ENCODE measurements at regions not wholly inside any gene's neighbourhood (a gene's known extent, or its start where the extent isn't known, plus 50 kb on each side); places are given as distances from the start of the nearest gene placed in this dataset.
"Not testable (repeated sequence)": the region's sequence is repeated elsewhere in the genome, so short reads cannot be mapped to it uniquely, and the experiment has no call there.

DNA sequence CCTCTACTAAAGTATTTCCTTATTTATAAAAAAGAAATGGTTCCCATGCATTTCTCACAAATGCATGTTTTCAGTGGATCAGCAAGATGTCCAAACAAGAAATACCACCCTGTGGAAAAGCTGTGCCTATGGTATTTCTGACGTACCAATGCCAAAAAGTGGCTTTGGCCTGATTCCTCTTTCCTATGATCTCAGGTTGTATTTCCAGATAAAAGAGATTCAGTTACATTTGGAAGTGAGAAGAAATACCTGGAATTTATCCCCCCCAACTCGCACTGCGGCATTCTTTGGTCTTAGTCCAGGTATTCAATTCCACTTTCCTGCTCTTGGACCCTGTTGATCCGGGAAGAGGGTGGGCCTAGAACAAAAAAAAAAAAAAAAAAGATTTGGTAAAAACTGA, 815.9 kb upstream of the FRG1 start:
- no peak for DNase-seq

DNA sequence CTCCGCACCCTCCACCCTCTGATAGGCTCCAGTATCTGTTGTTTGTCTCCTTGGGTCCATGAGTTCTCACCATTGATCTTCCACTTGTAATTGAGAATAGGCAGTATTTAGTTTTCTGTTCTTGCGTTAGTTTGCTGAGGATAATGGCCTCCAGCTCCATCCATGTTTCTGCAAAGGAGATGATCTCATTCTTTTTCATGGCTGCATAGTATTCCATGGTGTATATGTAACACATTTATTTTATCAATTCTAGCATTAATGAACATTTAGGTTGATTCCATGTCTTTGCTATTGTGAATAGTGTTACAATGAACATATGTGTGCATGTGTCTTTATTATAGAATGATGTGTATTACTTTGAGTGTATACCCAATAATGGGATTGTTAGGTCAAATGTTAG, 814.6 kb upstream of the FRG1 start:
- no peak for DNase-seq

DNA sequence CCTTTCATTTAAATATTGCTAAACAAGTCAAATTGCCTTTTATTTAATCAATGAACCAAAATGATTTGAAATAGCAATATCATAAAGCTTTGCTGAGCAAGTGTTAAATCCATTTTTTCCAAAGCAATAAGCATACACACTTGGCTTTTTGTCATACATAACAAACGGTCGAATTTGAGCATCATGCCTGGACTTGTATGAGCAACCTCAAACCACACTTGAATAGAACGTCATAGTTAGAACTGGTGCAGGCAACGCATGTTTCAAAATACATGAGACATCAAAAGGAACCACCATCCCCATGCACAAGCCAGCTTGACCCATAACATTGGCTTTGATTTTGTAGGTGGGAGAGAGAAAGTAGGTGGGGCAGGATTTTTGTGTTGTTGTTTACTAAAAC, 812.3 kb upstream of the FRG1 start:
- DNase-seq, result no peak

DNA sequence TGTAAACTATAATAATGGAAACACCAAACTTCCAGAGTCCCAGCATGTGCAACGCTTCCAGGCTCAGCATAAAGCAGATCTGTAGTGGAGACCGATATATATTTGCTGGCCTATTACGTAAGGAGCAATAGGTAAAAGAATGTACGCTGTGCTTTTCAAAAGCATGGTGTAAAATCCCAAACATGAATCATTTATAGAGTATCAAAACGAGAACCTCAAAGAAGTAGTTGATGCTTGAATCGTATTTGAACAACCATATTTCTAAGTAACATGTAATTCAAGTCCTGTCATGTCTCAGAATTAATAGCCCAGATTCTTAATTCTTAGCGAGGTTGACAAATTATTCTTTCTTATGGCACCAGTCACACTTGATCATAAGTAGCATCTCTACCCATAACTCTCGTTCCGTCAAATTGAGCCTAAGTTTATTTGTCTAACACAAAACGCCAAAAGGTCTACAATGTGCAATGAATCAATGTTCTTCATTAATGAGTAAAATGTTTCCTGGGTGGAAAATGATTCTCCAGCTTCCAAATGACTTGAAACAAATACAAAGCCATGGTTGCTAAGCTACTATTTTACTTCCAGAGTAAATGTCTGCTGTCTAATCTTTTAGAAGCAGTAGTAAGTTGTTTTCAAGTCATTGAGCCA, 811.5 kb upstream of the FRG1 start:
- no peak for DNase-seq

DNA sequence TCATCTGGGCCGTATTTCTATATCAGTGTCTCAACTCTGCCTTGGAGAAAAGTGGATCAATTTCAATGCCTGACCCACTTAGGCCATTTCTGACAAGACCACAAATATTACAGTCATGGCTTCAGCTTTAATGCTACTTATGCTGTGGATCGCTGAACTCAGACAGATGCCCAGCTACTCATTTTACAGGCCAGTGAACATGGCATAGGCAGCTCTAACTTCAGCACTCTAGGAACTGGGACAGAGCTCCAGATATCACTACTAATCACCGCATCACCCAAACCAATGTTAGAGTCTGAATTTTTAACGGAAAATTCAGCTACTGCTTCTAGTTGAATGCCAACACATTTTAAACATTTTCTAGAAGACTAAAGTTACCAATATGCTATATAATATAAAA, 809.6 kb upstream of the FRG1 start:
- no peak for DNase-seq

DNA sequence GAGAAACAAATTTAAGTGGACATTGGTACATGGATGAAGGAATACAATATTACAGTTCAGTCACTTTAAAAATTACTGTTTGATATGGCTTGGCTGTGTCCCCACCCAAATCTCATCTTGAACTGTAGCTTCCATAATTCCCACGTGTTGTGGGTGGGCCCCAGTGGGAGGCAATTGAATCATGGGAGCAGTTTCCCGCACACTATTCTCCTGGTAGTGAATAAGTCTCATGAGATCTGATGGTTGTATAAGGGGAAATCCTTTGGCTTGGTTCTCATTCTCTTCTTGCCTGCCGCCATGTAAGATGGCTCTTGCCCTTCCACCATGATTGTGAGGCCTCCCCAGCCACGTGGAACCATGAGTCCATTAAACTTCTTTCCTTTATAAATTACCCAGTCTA, 804.2 kb upstream of the FRG1 start:
- DNase-seq, result no peak

DNA sequence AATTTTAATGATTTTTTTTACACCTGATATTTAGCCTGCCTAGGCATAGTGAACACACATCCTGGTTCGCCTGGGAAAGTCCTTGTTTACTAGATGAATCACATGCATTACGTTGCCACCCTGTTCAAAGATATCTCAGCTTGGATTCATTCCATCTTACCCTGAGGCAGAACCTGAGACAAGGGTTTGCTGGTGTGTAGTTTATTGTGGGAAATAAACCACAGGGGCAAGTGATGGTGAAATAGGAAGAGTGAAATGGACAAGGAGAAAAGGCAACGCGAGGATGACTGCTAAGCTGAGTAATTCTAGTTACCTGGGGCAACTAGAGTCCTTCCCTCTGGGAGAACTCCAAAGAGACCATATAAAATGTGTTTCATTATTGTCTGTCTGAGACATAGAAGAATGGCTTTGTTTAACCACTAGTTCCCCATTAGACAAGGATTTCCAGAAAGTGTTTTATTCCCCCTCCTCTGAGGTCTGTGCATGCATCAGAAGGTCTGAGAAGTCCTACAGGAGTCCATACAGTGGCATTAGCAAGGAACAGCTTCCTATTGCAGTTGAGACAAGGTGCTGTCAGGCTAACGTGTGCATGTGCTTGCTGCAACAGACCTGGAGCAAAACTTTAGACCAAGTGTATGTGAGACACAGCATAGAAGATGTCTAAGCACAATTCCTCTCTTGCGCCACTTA, 797.3 kb upstream of the FRG1 start:
- no peak for DNase-seq

DNA sequence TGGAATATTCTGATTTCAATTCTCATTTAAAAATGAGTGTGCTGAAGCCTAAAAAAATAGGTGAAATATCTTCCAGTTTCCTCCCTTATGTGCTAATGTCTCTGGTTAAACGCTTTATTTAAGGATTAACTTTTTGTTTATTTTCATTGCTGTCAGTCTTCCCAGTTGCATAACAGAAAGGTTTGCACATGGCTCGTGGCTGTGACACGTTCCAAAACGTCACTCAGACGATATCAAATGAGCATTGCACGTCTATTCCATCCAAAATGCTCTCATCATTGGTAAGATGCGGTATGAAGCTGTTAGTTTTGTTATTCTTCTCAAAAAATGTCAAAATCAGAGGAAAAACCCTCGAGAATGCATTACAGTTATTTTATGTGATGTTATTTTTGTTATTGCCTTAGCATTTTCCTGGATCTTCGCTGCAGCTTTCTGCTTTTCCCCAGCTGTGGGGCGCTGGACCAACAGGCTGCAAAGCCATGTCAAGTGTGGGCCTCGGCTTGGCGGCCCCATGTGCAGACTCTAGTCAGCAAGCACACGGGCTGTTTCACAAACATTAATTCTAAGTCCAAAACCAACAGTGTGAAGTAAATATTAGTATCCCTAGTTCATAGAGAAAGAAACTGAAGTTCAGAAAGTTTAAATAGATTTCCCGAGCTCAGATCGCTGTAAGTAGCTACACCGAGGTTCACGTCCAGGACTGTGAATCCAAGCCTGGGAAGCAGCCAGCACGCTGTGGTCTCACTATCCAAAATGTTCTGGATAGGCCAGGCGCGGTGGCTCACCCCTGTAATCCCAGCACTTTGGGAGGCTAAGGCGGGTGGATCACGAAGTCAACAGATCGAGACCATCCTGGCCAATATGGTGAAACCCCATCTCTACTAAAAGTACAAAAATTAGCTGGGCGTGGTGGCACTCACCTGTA, 793.4 kb upstream of the FRG1 start:
- DNase-seq, result no peak

DNA sequence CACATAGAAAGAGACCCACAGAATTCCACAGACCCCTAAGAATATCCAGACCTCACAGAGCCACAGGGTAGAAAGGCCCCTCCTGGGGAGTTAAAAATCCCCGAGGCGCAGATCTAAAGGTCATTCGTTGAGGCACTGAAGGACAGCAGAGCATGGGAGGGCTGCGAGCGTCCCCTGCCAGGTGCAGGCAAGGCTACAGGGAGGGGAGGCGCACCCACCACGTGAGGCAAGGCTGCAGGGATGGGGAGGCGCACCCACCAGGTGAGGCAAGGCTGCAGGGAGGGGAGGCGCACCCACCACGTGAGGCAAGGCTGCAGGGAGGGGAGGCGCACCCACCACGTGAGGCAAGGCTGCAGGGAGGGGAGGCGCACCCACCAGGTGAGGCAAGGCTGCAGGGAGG, 785.6 kb upstream of the FRG1 start:
- DNase-seq, result not testable (repeated sequence)

DNA sequence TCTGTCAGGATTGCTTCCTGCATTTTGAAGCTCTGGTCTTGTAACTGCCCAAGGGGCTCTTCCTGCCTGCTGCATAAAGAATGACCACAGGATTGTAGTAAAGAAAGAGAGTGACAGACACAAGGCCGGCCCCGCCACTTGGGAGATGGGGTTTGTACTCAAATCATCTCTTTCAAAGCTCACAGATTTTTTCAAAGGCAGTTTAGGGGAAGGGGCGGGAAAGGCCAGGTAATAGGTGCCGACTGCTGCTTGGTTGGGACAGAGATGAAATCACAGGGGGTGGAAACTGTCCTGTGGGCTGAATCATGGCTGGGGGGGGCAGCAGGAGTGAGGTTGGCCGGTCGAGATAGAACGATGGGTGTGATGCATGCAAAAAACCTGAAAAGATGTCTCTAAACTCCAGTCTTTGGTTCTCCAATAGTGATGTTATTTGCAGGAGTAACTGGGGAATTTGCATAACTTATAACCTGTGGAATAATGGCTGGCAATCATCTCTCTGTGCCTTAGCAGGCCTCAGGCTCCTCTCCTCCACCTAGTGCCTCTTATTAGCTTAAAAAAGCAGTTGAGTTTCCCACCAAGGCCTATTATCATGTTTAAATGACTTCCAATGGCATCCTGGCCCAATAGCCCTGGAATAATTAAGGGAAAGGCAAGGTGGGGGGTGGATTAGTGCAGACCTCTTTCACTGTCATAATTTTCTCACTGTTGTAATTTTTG, 778.4 kb upstream of the FRG1 start:
- DNase-seq, result no peak

DNA sequence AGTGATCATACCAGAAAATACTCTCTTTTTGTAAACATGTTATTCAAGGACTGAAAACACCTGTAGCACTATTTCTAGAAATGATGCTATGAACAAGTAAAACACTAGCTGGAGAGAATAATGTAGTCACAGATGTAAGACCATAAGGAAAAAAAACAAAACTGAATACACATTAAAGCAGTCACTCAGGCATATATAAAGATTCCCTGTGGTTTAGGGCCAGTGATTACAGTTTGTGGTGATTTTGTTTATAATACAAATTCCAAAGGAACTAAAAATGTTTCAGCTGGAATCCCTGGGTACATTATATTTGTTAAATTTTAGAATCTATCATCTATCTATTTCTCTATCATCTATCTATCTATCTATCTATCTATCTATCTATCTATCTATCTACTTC, 777.8 kb upstream of the FRG1 start:
- no peak for DNase-seq

DNA sequence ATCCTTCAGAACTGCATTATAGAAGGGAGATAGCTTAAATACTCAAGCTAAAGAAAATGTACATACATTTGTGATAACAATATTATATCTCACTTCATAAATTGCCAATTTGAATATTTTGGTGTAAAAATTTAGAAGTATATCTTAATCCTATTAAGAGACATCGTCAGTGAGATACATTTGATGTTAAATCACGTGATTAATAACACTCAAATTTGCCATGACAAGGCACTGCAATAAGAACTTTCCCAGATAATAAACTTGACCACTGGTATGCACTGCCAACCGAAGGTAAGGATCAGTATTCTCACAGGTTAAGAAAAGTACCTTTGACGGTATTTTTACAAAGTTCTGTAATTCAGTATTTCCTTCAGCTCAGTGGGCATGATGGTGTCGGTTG, 764.7 kb upstream of the FRG1 start:
- no peak for DNase-seq

DNA sequence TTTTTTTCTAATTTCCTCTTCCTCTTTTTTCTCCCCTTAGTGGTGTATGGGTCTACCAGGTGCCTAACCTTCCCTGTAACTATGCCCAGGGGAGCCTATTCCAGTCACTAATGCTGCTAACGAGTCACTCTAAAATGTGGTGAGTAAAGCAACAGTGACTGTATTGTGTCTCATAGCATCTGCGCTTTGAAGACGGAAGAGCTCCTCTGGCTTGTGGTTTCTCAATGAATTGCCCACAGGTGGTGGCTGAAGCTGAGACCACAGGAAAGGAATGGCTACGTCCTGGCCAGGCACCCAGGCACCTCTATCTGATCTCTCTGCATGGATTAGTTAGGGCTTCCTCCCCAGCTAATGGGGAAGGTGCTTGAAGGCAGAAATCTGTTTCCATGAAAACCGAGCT, 763.5 kb upstream of the FRG1 start:
- DNase-seq, result no peak

DNA sequence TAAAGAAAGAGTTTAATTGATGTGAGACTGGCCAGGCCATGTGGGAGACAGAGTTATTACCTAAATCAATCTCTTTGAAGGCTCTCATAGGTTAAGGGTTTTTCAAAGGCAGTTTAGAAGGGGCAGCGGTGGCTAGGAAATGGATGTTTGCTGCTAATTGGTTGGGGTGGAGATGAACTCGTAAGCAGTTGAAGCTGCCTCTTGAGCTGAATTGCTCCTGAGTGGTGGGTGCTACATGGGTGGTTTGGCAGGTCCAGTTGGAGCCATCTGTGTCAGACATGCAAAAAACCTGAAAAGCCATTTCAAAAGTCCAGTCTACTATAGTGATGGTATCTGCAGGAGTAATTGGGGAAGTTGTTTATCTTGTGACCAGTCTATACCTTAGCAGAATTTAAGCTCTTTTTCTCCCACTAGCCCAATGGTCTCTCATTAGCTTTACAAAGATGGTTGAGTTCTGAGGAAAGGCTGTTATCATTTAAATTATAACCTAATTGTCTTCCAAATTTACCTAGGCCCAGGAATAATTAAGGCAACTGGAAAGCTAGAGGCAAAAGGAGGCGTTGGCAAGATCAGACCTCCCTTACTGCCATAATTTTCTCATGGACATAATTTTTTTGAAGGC, 762.4 kb upstream of the FRG1 start:
- no peak for DNase-seq

DNA sequence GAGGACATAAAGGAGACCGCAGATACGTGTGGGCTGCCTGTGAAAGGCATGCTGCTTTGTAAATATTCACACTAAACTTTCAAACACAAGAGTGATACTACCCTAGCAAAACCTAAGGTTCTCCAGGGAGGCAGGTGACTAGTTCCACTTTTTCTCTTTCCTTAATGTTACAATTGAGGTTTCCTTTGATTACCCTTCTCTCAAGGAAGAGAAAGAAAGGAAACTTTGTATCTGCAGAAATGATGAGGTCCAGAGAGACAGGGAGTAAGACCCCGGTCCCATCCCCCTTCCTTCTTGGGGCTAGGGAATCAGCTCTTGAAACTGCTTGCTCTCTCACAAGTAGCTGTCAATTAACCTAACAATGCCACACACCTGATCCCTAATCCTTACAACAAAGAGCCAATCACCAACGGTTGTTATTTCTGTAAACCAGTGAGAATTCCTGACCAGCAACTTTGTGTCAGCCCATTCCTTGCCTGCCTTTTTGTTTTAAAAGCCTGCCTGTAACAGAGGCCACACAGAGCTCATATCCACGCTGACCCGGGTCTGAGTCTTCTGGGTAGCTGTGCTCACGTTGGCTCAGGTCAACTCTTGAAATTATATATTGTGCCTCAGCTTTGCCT, 754.8 kb upstream of the FRG1 start:
- no peak for DNase-seq

DNA sequence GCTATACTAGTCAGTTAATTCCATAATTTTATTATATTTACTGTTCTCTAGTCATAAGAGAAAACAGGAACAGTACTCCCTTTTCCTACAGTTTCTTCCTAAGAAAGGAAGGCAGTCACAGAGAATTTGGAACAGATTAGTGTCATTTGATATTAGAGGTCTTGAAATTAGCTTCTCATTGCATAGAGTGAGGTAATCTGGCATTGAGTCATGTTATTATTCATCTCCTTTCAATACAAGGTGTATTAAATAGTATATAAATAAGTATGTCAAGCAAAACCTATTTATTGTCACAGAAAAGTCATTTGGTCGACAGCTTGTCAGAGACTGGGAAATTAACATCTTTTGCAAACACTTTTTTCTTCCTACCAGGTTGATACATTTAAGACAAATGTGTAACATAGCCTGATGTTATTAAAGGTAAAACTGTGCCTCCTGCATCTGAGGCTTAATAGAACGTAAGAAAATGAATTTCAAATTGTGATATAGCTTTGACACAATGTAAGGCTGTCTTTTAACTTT, 753.1 kb upstream of the FRG1 start:
- DNase-seq, result no peak

DNA sequence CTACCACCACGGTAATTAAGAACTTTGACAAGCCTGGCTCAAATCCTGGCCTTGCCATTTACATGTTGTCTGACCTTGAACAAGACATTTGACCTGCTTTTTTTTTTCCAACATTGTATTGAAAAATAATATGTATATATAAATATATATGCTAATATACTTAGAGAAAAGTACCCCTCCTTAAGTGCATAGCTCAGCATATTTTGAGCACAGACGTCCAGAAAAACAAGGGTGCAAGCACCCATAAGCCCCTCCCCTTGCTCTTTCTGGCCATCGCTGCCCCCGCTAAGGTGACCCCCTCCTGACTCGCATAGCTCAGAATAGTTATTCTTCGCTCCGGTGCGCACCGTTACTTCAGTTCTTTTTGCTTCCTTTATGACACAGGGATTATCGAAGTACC, 742.0 kb upstream of the FRG1 start:
- no peak for DNase-seq

DNA sequence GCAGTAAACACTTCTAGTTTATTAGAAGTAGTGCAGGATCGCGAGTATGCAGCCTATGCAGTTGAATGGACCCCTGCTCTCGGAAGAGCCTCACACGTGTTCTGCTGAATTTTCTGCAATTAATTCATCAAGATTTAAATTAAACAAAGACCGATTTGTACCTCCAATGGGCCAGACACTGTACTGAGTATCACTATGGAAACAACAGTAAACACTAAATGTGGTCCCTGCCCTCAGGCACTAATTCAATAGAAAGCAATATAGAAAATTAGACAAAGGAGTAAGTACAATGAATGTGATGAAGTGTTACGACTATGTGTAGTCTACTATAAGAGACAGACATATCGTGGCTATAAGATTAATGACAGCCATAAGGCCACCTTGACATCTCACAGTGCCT, 740.3 kb upstream of the FRG1 start:
- DNase-seq, result no peak

DNA sequence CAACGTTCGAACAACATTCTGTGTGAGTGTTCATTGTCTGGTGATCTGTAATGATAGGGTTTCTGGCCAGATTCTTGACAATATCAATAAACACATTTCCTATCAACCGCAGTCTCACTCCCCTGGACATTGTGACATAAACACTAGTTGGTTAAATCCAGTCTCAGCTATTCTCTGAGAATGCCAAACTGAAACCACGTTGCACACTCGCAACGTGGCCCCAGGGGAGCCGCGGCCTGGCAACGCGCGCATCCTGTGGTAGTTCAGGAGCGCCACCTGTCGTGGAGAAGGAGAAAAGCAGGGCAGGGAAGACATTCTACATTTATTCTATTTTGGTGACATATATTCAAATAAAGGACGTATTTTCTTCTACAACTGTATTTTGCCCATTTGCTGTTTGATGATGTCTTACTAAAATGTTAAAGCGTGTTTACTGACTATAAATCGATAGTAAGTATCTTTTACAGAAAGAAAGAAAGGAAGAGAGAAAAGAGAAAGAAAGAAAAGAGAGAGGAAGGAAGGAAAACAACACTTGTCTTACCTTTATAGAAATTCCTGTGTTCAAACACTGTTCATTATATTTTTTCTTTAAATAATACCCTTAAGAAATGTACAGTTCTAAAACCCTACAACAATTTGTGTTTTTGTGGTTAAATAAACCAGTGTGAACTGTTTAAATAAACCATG, 738.3 kb upstream of the FRG1 start:
- peak; percentile 5 for DNase-seq

DNA sequence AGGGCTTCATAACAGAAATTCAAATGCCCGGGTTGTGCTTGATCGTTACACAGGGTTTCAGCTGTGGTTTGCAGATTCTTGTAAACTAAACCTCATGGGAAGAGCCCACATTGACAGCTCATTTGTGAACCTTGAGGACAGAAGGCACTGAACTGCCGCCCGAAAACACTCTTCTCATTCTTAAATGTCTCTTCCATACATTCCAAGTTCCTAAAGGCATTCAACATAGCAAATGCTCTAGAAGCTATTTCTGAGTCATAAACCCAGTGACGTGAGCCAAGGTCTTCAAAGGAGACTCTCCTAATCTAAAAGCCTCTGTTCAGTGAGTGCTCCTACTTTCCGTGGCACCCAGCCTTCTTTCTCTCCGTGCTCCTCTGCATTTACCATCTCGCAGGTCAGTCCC, 737.8 kb upstream of the FRG1 start:
- DNase-seq, result no peak

DNA sequence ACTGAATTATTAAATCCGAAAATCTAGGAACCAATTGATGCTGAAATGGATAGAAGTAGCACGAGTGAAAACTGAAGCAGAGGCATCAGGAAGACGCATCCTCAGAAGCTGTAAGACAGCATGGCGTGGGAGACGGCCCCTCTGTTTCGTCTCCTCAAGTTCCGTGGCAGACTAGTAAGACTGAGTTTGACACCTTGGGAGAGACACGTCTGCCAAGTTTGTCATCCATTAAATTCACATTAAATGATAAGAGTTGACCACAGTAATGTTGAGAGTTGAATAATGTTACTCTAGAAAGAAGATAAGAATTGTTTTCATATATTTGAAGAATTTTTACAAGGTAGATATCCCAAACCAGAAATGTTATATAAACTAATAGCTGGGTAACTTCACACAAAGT, 736.1 kb upstream of the FRG1 start:
- DNase-seq, result no peak

Data from CD4-positive, alpha-beta T cell treated with Interleukin-17A for 4 hours (primary cell).